B cell (primary cell): ENCODE measurements at regions not wholly inside any gene's neighbourhood (a gene's known extent, or its start where the extent isn't known, plus 50 kb on each side); places are given as distances from the start of the nearest gene placed in this dataset.

ENCODE experiments used
- ATAC-seq: fragments of 200-7000 bp; cut with Tn5 transposase; one replicate; pipeline ENCODE4 v1.10.0; 2021; ENCODE audit warnings: low read depth, mild to moderate bottlenecking, moderate number of reproducible peaks, moderate library complexity
- CTCF ChIA-PET: fragments of 350-600 bp; sonication (Branson Sonifier 250); formaldehyde crosslinking; loops from one replicate; lab custom pipeline; 2021; ENCODE audit warnings: antibody characterized with exemption, inconsistent platforms; lab: Charles Lee
- POLR2A ChIA-PET: fragments of 350-600 bp; sonication (Branson Sonifier 250); formaldehyde crosslinking; loops from one replicate; lab custom pipeline; 2021; ENCODE audit warnings: antibody characterized with exemption; lab: Charles Lee
- DNase-seq: peaks from one replicate; pipeline ENCODE4 v3.0.0; 2013
- H2AFZ ChIP-seq: 2 replicates; pipeline ENCODE4 v1.6.1; 2012; ENCODE audit warnings: mild to moderate bottlenecking, low read depth, low read length; ENCODE audit not compliant: insufficient read depth, poor library complexity, severe bottlenecking
- H3K27ac ChIP-seq, 2 donors: 1 replicate in 1 of 2; 2 replicates in 1 of 2; pipeline ENCODE4 v1.5.1; 2012 to 2013; ENCODE audit warnings: low read length in 2 of 2, mild to moderate bottlenecking in 2 of 2, moderate library complexity in 1 of 2
- H3K27me3 ChIP-seq, 4 experiments: fragments of 200-600 bp in 1 of 4; sonication (generic) in 1 of 4; replicated peaks in 1 of 4; 1 replicate in 2 of 4; 2 replicates in 2 of 4; pipeline versions ENCODE4 v1.6.1 to v1.7.0; 2013 to 2016; ENCODE audit warnings: low read length in 3 of 4, mild to moderate bottlenecking in 2 of 4, mixed read lengths in 1 of 4, moderate library complexity in 1 of 4; ENCODE audit not compliant: insufficient read depth in 4 of 4, control insufficient read depth in 3 of 4; ENCODE audit errors: control extremely low read depth in 1 of 4
- H3K36me3 ChIP-seq, 2 experiments: replicated peaks in 1 of 2; 1 replicate in 1 of 2; 2 replicates in 1 of 2; pipeline versions ENCODE4 v1.6.1 to v1.7.1; 2013; ENCODE audit warnings: low read length in 1 of 2; ENCODE audit not compliant: insufficient read depth in 2 of 2, control insufficient read depth in 1 of 2; ENCODE audit errors: control extremely low read depth in 1 of 2, extremely low read depth in 1 of 2
- H3K4me1 ChIP-seq, 2 donors: fragments of 200-600 bp in 1 of 2; sonication (generic) in 1 of 2; 1 replicate in 1 of 2; 2 replicates in 1 of 2; pipeline versions ENCODE4 v1.5.1 to v1.6.1; 2013 to 2017; ENCODE audit warnings: low read length in 2 of 2; ENCODE audit not compliant: control insufficient read depth in 2 of 2, insufficient read depth in 2 of 2
- H3K4me2 ChIP-seq: replicated peaks from 2 replicates; pipeline ENCODE3; 2012; ENCODE audit warnings: mild to moderate bottlenecking, low read depth, low read length; ENCODE audit not compliant: poor library complexity, severe bottlenecking
- H3K4me3 ChIP-seq, 5 experiments: fragments of 200-600 bp in 1 of 5; sonication (generic) in 1 of 5; 1 replicate in 3 of 5; 2 replicates in 2 of 5; pipeline versions ENCODE4 v1.5.1 to v1.7.0; 2011 to 2016; ENCODE audit warnings: low read length in 4 of 5, mild to moderate bottlenecking in 4 of 5, low read depth in 2 of 5, control low read depth in 1 of 5, moderate library complexity in 1 of 5; ENCODE audit not compliant: insufficient read depth in 1 of 5; ENCODE audit errors: control extremely low read depth in 1 of 5, extremely low read depth in 1 of 5
- H3K79me2 ChIP-seq: fragments of 200-600 bp; sonication (generic); one replicate; pipeline ENCODE4 v1.6.0; 2016; ENCODE audit warnings: low read length; ENCODE audit not compliant: control insufficient read depth, insufficient read depth
- H3K9ac ChIP-seq: fragments of 200-600 bp; sonication (generic); 2 replicates; pipeline ENCODE4 v1.6.1; 2017; ENCODE audit warnings: mild to moderate bottlenecking, low read length, moderate library complexity
- H3K9me3 ChIP-seq, 3 donors: one replicate each; pipeline versions ENCODE4 v1.6.1 to v1.7.1; 2013; ENCODE audit warnings: low read length in 2 of 3; ENCODE audit not compliant: control insufficient read depth in 2 of 3, insufficient read depth in 1 of 3; ENCODE audit errors: control extremely low read depth in 1 of 3
- H4K20me1 ChIP-seq: 2 replicates; pipeline ENCODE4 v1.6.0; 2012; ENCODE audit warnings: mild to moderate bottlenecking, low read length; ENCODE audit not compliant: insufficient read depth, control insufficient read depth, poor library complexity, severe bottlenecking
- H3K27ac Mint-ChIP-seq: one replicate; pipeline ENCODE4 v1.8.0; 2021; ENCODE audit warnings: mixed read lengths
- H3K27me3 Mint-ChIP-seq: one replicate; pipeline ENCODE4 v1.8.0; 2021; ENCODE audit warnings: mixed read lengths
- H3K4me1 Mint-ChIP-seq: one replicate; pipeline ENCODE4 v1.8.0; 2021; ENCODE audit warnings: mixed read lengths
- H3K4me3 Mint-ChIP-seq: one replicate; pipeline ENCODE4 v1.8.0; 2021; ENCODE audit warnings: mixed read lengths
- H3K9me3 Mint-ChIP-seq: one replicate; pipeline ENCODE4 v1.8.0; 2022; ENCODE audit warnings: mixed read lengths; ENCODE audit not compliant: insufficient read depth
- CTCF ChIP-seq: fragments of 200-600 bp; IDR thresholded peaks from one replicate; pipeline ENCODE4 v1.8.0; 2022; ENCODE audit warnings: antibody characterized with exemption, mild to moderate bottlenecking
- EZH2 ChIP-seq: IDR thresholded peaks from 2 replicates; pipeline ENCODE4 v1.6.1; 2012; ENCODE audit warnings: borderline replicate concordance, low read depth, mild to moderate bottlenecking, moderate library complexity, low read length; ENCODE audit not compliant: insufficient read depth, poor library complexity, severe bottlenecking
- WGBS: methylation state at CpG from one replicate; pipeline ENCODE4 v1.1.5; 2013; ENCODE audit warnings: missing lambda C conversion rate; ENCODE audit not compliant: insufficient coverage; 5-methylcytosine and 5-hydroxymethylcytosine counted together
- intact Hi-C: fragments of 100-400 bp; cut with micrococcal nuclease; formaldehyde crosslinking; loops from one replicate; pipeline ENCODE4 v1.10.0; 2022

- Histone ChIP-seq H3K4me3 (no peak overlapping the region), H3K9ac (no peak overlapping the region), H3K9me3 (peaks cover 0 to 23% (median 0%) of the 10 kb centered on the region in 3 donors), H4K20me1 (no peaks in the 10 kb centered on the region), H3K4me2 (no peak overlapping the region), H2AFZ (no peak overlapping the region), H3K27me3 (no peaks in the 10 kb centered on the region), H3K4me1 (no peaks in the 10 kb centered on the region), H3K36me3 (no peaks in the 10 kb centered on the region), H3K79me2 (no peaks in the 10 kb centered on the region), H3K27ac (no peak overlapping the region)
- Mint-ChIP-seq H3K9me3 (no peaks in the 10 kb centered on the region), H3K27me3 (no peaks in the 10 kb centered on the region), H3K4me1 (no peaks in the 10 kb centered on the region), H3K4me3 (no peak overlapping the region), H3K27ac (no peak overlapping the region)
- 96% methylated on average over 47 of the region's 47 CpGs for WGBS
- DNase-seq (no peak), ATAC-seq (no peak)
- TF ChIP-seq EZH2 (no peak), CTCF (no peak)
- CTCF ChIA-PET = no interaction called here
- intact Hi-C loops = no loop called here
- POLR2A ChIA-PET = no interaction called here
Observed at GRCh38 chr9:2933165-2934095, 89.5 kb upstream of the PUM3 start.

DNA sequence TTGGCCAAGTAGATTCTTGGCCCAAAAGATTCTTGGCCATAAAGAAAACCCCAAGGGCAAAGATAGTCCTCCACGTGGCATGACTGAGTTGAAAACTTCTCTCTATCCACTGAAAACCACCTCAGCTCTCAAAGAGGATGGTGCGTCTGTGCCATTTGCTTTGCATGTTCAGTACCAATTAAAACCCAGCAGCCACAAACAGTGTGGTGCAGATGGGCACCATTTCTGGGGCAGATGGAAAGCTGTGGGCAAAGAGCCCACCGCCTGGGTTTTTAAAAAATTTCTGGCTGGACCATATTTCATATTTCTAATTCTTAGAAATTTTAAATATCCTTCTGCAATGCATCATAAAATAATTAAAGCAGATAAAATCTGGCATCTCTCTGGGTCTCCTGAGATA is 84.5 kb upstream of the PUM3 start:
- H3K36me3 ChIP-seq = no peaks in the 10 kb centered on the region
- TF ChIP-seq EZH2 = no peak

More for the DNA sequence above, 84.5 kb upstream of the PUM3 start:
- Mint-ChIP-seq H3K27me3 (peaks cover 2% of the 10 kb centered on the region), H3K4me1 (no peaks in the 10 kb centered on the region), H3K4me3 (no peak overlapping the region), H3K9me3 (peaks cover 5% of the 10 kb centered on the region), H3K27ac (no peak overlapping the region)
- Histone ChIP-seq H3K9ac (no peak overlapping the region), H3K4me3 (no peak overlapping the region), H2AFZ (no peak overlapping the region), H4K20me1 (no peaks in the 10 kb centered on the region), H3K9me3 (peaks cover 0 to 6% (median 0%) of the 10 kb centered on the region in 3 donors), H3K27ac (no peak overlapping the region), H3K4me2 (no peak overlapping the region), H3K27me3 (no peaks in the 10 kb centered on the region), H3K79me2 (no peaks in the 10 kb centered on the region), H3K4me1 (no peaks in the 10 kb centered on the region)
- DNase-seq (no peak), ATAC-seq (no peak)
- 100% methylated on average over 2 of the region's 3 CpGs for WGBS
- ChIA-PET POLR2A (no interaction called here), CTCF (no interaction called here)
- intact Hi-C loops = no loop called here
